ENCODE measurements at regions not wholly inside any gene's neighbourhood (a gene's known extent, or its start where the extent isn't known, plus 50 kb on each side); places are given as distances from the start of the nearest gene placed in this dataset.

DNA sequence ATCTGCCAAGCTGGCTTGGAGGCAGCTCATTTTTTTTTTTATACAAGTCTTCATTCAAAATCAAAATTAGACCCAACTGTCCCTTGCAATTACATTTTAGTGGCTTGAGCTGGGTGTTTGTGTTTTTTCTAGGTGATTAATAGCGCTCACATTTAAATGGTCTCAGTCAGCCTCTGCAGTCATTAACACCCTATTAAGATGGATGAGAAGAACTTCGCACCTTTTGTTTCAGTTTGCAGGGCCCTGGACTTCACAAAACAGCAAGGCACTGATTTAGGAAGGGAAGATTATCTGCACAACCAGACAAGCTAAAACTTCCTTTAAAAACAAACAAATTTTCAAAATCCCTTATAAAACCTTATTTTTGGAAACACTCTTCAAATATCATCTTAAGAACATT, 374.8 kb downstream of the EFNA5 start:
- no peak for DNase-seq
- in situ Hi-C loops (cut with MboI; ENCODE audit: low pct_unique_long_range_greater_than_20kb, low sequenced_read_pairs) = no loop called here

DNA sequence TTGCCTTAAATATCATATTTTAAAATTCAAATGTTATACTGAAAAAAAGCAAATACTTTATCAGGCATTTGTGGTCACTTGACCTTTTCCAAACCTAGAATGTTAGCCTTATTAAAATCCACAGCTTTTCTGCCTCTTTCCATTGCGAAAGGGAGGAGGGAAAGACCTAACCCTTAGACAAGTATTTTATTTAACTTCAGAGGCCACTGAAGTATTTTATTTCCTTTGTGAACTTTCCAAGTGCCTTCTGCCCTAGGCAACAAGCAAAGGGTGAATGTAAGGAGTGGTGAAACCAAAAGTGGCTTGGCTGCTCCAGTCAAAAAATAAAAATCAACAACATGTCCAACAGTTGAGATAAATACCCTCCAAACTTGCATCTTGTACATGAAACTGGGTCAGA, 376.1 kb downstream of the EFNA5 start:
- in situ Hi-C loops (cut with MboI; ENCODE audit: low pct_unique_long_range_greater_than_20kb, low sequenced_read_pairs) = no loop called here
- DNase-seq = no peak

DNA sequence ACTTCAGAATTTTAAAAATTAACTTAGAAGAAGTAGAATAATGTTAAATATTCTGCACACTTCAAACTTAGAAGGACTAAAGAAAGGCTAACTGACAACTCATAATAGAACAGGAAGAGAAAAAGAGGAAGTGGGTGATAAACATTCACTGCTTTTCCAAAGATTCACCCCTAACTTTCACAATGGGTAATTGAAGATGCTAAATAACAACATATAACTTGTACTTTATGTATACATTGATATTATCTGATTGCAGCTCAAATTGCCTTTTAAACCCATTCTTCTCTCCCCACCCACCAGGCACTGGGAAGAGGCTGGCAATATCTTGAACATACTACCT, 376.6 kb downstream of the EFNA5 start:
- in situ Hi-C loops (cut with MboI; ENCODE audit: low pct_unique_long_range_greater_than_20kb, low sequenced_read_pairs) = no loop called here
- peak; percentile 59 for DNase-seq

DNA sequence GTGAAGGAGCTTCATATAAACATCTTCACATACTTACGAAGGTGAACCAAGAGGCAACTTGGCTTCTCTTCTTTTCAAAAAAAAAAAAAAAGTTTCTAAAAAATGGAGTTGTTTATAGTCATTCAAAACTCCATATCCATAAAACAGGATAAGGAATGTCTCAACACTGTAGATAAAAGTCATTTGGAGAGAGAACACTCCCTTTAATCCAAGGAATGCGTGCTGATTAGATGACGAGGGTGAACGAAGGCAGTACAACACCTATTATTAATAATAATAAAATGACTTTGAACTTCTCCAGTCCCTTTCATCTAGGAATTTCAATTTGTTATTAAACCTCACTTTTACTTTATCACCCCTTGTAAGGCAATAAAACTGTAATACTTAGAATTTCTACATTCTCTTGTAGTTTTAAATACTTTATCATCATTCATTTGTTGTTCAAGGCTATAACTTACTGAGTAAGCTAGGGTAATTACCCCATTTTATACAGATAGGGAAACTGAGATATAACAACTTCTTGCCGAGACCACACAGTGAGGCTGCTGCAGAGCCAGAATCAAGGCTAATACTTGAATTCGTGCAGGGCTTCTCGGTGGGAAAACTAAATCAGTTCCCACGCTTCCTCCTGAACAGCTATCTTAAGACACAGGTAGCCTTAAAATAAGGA, 377.1 kb downstream of the EFNA5 start:
- in situ Hi-C loops (cut with MboI; ENCODE audit: low pct_unique_long_range_greater_than_20kb, low sequenced_read_pairs) = no loop called here
- DNase-seq = no peak

DNA sequence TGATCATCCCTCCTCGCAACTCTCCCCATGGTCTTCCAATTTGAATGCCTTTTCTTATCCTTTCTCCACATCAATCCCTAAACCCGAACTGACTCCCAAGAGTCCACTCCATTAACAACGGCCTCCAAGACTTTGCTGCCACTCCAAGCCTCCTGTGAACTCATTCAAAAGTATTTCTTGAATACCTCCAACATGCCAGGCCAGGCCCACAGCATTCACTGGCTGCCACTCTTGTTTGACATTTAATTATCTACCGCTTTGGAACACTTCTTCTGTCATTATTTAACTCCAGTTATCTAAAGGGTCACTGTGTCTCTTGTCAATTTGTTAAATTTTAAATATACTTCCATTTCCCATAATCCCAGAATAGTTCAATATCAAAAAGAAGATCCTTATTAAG, 378.9 kb downstream of the EFNA5 start:
- DNase-seq = no peak
- in situ Hi-C loops (cut with MboI; ENCODE audit: low pct_unique_long_range_greater_than_20kb, low sequenced_read_pairs) = no loop called here

DNA sequence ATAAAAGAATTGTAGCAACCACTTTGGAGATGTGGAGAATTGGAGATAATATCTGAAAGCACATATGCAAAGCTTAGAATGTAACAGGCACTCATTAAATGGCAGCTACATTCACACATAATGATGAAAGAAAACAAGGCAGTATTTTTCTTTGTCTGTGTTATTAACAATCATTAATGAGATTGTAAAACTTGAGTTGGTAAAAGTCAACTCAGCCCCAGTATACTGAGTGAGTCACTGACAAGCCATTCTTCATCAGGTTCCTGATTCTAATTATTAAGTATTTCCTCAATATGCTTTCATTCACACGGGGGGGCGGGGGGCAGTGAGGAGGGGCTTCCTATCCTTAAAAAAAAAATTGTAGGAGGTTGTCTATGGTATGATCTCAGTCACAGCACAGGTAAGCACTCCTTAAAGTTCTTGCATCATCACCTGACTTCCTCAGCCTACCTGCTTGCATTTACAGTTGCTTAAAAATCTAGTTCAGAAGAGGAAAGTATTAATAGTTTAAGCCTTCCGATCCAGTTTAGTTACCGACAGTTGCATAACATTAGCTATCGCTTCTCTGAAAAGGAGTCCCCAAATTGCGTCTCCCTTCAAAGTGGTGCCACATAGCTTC, 379.8 kb downstream of the EFNA5 start:
- no peak for DNase-seq
- in situ Hi-C loops (cut with MboI; ENCODE audit: low pct_unique_long_range_greater_than_20kb, low sequenced_read_pairs) = no loop called here

DNA sequence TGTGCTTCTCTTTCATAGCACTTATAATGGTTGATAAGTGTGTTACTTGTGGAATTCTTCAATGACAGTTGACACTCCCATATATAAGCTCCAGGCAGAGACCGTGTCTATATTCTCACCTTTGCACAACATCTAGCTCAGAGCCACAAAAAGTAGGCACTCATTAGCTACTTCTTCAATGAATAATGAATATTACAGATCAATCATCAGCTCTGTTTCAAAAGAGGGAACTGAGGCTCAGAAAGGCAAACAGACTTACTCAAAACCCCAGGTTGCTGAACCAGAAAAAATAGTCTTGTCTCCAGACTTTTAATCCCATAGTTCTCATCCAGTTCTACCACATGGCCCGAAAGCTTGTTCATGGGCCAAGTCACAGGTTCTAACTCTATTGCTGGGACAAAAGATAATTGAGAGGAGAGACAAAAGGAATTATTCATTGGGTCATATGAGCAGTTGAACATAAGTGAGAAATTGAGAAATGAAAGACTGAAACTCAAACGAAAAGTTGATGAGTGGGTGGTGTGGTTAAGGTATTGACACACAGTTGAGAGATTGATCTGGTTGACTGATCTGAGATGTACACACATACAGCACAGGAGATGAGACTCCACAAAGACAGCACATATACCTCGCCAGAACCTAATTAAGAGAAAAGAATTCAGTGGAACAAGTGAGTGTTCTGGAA, 381.6 kb downstream of the EFNA5 start:
- in situ Hi-C loops (cut with MboI; ENCODE audit: low pct_unique_long_range_greater_than_20kb, low sequenced_read_pairs) = no loop called here
- DNase-seq = no peak

DNA sequence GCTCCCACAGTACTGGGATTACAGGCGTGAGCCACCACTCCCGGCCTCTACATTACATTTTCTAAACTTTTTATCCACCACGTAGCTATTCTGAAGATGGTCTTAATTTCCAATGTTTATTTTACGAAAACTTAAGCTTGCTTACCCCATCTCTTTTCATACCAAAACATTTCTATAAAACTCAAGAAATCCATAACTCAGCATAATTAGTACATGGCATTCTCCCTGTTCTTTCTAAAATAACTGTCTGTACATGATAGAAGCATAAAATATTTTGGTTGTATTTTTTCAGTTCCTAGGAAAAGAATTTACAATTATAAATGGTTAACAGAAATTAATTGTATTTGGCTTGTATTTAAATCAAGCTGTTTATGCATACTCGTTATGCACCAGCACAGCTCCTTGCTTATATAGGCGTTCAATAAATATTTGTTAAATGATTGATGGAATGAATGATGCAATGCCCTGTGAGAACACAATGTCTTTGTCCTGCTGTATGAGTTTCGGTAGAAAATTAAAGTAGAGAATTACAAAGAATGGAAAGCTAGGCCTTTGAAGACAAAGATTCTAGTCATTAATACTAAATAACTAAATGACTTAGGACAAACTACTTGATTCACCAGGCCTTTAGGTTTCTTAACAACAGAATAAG, 384.2 kb downstream of the EFNA5 start:
- in situ Hi-C loops (cut with MboI; ENCODE audit: low pct_unique_long_range_greater_than_20kb, low sequenced_read_pairs) = no loop called here
- no peak for DNase-seq

DNA sequence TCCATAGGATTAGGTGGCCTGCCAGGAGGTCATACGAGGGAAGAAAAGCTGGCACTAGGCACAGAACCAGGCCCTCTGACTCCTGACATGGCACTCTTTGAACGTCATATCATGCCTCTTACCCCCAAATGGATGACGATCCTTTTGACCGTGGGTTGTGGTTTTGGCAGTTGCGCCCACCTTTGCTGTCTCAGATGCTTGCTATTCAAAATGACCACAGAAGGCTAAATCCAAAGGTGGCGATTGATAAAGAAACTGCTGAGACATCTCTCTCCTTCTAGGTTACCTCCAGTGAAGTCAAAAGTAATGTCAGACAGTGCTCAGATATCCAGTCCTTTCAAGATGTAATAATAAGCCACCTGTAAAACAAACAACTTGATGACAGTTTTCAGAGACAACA, 385.0 kb downstream of the EFNA5 start:
- no peak for DNase-seq
- in situ Hi-C loops (cut with MboI; ENCODE audit: low pct_unique_long_range_greater_than_20kb, low sequenced_read_pairs) = no loop called here

DNA sequence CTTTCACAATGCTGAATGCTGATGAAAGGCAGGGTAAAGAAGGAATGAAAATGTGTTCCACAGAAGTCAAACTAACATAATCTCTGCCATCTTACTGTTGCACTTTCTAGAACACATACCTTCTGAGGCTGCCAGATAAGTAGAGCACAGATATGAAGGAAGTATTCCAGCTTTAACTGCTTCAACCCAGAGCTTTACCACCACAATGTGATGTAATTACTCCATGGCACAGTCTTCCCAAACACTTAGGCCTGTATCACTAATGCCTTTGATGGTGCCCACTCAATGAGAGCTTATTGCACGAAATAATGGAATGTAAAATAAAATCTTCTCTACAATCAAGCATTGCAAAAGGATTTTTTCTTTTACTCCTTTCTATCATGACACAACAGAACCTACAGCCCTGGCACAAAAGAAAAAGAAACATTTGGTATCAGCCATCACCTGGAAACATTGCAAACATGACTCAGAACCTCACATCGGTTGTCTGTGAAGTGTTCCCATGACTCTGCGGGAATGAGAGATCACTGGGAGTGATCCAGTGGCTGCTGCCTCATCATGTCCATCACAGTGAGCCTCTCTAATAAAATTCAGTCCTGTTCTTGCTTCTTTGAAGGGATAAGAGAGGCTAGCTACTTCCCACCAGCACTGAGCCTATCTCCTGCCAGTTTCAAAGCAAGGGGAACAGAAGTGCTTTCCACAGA, 385.8 kb downstream of the EFNA5 start:
- DNase-seq = no peak

DNA sequence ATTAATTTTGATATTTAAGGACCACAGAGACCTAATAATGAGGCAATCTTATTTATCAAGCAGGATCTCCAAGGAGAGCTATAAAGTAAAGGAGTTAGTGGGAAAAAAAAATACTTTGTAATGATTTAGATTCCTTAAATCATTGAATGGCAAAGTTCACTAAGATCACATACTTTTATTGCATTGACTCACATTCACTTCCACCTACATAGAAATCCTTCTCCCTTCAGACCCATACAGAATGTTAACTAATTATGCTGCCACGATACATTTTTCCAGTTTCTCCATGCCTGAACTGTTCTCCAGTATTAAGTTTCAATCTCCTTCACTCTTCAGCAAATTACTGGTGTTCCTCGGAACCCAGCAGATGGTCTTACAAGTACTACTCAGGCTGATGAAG, 388.7 kb downstream of the EFNA5 start:
- no peak for DNase-seq
- in situ Hi-C loops (cut with MboI; ENCODE audit: low pct_unique_long_range_greater_than_20kb, low sequenced_read_pairs) = no loop called here

More for the DNA sequence above, 385.8 kb downstream of the EFNA5 start:
- in situ Hi-C loops (cut with MboI; ENCODE audit: low pct_unique_long_range_greater_than_20kb, low sequenced_read_pairs) = no loop called here

DNA sequence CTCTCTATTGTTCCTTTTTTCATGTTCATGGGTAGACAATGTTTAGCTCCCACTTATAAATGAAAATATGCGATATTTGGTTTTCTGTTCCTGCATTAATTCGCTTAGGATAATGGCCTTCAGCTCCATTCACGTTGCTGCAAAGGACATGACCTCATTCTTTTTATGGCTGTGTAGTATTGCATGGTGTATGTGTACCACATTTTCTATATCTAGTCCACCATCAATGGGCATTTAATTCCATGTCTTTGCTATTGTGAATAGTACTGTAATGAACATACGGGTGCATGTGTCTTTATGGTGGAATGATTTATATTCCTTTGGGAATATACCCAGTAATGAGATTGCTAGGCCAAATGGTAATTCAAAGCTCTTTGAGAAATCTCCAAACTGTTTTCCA, 392.0 kb downstream of the EFNA5 start:
- in situ Hi-C loops (cut with MboI; ENCODE audit: low pct_unique_long_range_greater_than_20kb, low sequenced_read_pairs) = no loop called here
- DNase-seq = no peak

DNA sequence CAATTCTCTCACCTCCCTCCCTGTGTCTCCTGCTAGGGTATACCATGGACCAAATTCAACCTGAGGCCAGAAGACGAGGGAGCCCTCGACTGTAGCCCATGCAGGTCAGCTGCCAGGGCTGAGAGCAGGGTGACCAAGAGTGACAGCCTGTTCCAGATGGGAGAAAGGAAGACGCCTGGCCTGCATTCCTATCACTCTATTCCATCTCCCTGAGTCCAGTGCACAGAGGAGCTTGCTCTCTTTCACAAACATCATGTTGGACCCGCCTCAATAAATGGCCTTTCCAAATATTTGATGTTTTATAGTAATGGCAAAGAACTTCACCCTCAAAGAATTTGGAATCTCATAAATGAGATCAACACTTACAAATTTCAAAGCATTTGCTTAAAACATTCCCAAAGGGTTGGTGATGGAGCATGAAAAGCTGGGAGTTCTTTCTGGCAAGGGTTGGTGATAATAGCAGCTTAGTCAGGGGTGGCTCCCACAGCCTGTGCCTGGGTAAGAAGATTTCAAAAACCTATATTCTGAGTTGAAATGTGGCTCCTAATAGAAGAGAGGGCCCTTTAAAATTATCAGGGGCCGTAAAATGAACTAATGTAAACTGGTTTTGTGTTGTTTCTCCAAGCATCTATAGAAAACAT, 393.1 kb downstream of the EFNA5 start:
- in situ Hi-C loops (cut with MboI; ENCODE audit: low pct_unique_long_range_greater_than_20kb, low sequenced_read_pairs) = no loop called here
- no peak for DNase-seq

DNA sequence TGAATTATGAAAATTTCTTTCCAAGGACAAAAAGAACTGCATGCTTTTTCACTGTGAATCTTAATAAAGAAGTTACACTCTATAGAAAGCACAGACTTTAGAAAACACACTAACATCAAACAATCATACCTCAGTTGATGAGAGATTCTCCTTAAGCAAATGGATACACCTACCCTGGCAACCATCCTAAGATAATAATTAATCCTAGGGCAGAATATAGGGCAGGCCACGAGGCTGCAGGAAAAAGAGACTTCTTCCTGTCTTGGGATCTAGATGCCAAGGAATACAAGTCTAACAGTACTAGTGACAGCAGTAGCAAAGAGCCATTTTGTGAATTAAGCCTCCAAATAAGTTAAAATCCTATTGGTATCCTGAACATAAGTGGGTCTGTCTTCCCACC, 395.4 kb downstream of the EFNA5 start:
- in situ Hi-C loops (cut with MboI; ENCODE audit: low pct_unique_long_range_greater_than_20kb, low sequenced_read_pairs) = no loop called here

DNA sequence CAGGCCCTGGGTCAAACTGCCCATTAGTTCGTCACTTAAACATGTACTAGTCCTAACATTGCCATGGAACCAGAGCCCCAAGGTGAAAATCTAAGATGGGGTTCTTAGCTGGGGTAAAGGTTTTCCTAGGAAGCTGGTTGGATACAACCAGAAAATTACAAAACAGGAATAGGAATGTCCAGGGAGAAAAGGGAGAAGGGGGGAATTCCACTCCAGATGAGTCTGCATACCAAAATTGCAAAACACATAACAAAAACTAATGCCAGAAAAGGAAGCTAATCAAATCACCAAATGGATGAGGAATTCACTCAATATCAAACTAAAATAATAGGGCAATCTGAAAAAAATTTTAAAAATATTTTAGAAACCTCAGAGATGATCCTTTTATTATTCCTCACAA, 396.2 kb downstream of the EFNA5 start:
- in situ Hi-C loops (cut with MboI; ENCODE audit: low pct_unique_long_range_greater_than_20kb, low sequenced_read_pairs) = no loop called here
- no peak for DNase-seq

More for the DNA sequence above, 395.4 kb downstream of the EFNA5 start:
- no peak for DNase-seq

DNA sequence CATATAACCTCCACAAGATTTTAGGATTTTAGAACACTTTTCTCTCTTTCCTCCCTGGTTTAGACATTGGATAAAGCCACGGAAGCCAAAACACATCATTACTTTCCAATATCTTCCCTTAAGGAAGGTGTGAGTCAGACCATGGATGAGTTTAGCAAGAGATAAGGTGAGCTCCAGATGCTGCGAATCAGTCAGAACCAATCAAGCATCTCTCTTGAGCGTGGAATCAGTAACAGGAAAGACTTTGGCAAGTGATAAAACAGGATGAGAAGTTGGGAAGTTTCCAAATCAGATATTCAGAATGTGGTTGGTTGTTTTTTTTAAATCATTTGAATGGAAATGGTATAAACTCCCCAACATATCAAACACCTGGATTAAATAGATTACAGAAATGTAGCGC, 397.8 kb downstream of the EFNA5 start:
- in situ Hi-C loops (cut with MboI; ENCODE audit: low pct_unique_long_range_greater_than_20kb, low sequenced_read_pairs) = no loop called here
- no peak for DNase-seq

DNA sequence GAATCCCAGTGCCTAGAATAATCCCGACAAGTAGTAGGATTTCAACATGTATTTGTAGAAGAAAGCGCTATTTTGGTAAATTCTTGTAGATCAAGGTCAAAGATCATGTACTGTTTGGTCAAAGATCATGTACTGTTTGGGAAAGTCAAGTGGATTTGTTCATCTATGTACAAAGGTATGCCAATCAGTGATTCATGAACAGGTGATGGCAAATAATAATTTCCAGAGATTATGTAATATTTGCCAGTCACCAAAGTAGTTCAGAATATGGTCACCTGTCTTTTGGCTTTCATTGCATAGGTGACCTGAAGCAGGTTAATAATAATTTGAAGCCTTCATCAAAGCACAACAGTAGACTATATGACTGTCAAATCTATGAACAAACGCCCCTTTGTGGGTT, 398.2 kb downstream of the EFNA5 start:
- DNase-seq = no peak
- in situ Hi-C loops (cut with MboI; ENCODE audit: low pct_unique_long_range_greater_than_20kb, low sequenced_read_pairs) = no loop called here

DNA sequence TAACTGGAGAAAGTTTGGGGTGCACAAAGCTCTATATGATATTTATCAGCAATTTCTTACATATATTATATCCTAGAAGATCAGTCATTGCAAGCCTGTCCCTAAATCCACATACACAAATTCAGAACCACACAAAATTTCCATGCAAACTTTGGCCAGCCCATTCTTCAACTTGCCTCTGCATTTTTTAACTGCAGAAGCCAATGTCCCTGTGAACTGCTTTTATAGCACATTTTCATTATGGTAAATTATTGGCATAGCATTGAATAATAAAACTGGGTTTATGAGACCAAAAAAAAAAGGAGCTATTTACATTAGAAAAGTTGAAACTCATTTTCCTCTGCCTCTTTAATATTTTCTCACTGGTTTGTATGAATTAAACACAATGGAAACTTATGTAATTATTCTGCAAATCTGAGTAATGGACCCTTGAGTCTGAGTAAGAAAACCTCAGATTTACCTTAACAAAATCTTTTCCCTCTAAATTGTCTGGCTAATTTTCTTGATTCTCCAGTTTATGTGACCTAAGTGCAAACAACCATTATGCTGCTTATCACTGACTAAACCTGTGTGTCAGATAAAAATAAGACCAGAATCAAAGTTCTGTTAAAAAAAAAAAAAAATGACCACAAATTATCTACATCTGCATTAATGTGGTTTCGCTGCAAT, 398.9 kb downstream of the EFNA5 start:
- in situ Hi-C loops (cut with MboI; ENCODE audit: low pct_unique_long_range_greater_than_20kb, low sequenced_read_pairs) = no loop called here
- DNase-seq = no peak

DNA sequence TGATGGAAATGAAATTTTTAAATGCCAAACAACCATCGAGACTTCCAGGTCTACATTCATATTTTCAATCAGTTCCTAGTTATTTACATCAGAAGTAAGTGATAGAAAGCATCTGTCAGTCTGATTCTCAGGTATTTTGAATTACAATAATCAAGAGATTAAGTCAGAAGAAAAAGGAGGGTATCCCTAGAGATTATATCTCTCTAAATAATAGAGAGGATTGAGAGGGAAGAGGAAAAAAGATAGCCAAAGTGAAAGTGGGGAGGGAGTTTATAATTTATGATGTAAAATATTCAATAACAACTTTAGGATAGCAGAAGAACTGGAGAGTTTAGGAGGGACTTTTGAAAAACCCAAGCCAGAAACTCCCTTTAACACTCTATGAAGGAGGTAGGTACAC, 400.2 kb downstream of the EFNA5 start:
- no peak for DNase-seq
- in situ Hi-C loops (cut with MboI; ENCODE audit: low pct_unique_long_range_greater_than_20kb, low sequenced_read_pairs) = no loop called here
